ENCODE measurements at regions not wholly inside any gene's neighbourhood (a gene's known extent, or its start where the extent isn't known, plus 50 kb on each side); places are given as distances from the start of the nearest gene placed in this dataset.

DNA sequence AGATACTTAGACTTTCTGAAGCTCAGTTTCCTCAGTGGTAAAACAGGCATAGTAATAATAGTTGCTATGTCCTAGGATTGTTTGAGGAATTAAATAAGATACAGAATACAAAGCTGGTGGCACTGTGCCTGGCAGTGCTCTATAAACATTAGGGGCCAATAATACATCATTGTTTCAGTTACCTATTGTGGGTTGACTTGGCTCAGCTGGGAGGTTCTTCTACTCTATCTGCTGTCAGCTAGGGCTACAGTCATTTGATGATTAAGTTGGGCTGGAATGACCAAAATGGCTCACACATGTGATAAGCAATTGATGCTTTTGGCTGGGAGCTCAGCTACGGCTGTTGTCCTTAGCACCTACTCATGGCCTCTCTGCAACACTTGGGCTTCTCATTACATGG, 121.2 kb upstream of the USP9X start:
- no peak for DNase-seq
- H3K4me3 ChIP-seq, result no peak overlapping the region
- no peaks in the 10 kb centered on the region for H3K9me3 ChIP-seq
- TF ChIP-seq, protein P1, sequence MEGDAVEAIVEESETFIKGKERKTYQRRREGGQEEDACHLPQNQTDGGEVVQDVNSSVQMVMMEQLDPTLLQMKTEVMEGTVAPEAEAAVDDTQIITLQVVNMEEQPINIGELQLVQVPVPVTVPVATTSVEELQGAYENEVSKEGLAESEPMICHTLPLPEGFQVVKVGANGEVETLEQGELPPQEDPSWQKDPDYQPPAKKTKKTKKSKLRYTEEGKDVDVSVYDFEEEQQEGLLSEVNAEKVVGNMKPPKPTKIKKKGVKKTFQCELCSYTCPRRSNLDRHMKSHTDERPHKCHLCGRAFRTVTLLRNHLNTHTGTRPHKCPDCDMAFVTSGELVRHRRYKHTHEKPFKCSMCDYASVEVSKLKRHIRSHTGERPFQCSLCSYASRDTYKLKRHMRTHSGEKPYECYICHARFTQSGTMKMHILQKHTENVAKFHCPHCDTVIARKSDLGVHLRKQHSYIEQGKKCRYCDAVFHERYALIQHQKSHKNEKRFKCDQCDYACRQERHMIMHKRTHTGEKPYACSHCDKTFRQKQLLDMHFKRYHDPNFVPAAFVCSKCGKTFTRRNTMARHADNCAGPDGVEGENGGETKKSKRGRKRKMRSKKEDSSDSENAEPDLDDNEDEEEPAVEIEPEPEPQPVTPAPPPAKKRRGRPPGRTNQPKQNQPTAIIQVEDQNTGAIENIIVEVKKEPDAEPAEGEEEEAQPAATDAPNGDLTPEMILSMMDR (IDR thresholded peaks at IDR 0.05 in 4 of 5, conservative IDR thresholded peaks at IDR 0.05 in 1 of 5), result no peak
- no peak for TF ChIP-seq POLR2A (IDR thresholded peaks at IDR 0.05)
- no peaks in the 10 kb centered on the region for H3K36me3 ChIP-seq
- peak overlapping the region in 1 of 4 donors; percentile 55 for H3K27ac ChIP-seq
- in situ Hi-C loops (cut with MboI; ENCODE audit: low sequenced_read_pairs in 4 of 4) (no loop called here), intact Hi-C loops (cut with DNase I; ENCODE audit: low total_unique reads) (no loop called here)
- no peak for ATAC-seq
- no peaks in the 10 kb centered on the region for H3K27me3 ChIP-seq
- H3K4me1 ChIP-seq, result peaks cover 0 to 7% of the 10 kb centered on the region in 2 donors

DNA sequence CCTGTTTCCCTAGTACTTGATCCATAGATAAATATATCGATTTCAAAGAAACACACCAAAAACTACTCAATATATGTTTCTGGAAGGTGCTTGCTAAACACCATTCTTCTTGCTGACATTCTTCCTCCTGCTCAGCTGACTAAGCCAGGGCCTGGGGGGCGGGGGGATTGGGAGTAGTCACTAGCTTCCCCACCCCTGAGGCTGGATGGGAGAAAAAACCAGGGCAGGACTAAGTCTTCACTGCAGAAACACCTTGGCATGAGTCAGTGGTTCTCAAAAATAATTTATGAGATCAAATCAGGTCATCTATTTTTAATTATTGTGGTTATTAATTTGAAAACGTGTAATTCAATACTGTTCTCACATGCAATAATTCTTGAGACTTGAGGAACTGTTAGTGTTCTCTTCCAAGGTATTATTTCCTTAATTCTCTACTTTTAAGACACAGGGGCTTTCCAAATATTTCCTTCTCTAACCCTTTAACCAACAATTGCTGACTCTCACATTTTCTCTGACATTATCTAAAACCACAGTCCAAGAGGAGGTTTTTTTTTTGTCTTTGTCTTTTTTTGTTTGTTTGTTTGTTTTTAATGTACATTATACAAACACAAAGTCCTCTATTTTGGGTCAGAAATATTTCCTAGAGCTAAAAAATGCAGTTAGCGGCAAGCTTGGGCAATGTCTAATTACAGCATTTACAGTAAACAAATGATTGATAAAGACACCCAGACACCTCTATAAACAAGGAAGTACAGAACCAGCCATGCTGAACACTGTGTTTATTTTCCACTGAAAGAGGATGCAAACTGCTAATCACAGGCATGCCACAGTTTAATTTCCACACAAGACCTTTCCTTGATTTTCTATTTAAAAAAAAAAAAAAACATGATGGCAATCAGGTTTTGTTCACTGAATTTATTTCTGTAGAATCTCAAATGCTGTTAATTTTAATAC, 120.3 kb upstream of the USP9X start:
- Histone ChIP-seq H3K36me3 (no peaks in the 10 kb centered on the region), H3K4me3 (no peak overlapping the region), H3K27me3 (no peaks in the 10 kb centered on the region), H3K27ac (peak overlapping the region; percentile 12 to 55 (median 36)), H3K9me3 (no peaks in the 10 kb centered on the region), H3K4me1 (peaks cover 0 to 7% of the 10 kb centered on the region in 2 donors)
- no peak for ATAC-seq
- no peak for TF ChIP-seq POLR2A (IDR thresholded peaks at IDR 0.05)
- TF ChIP-seq, protein P1 (IDR thresholded peaks at IDR 0.05 in 4 of 5, conservative IDR thresholded peaks at IDR 0.05 in 1 of 5), result no peak
- no peak for DNase-seq
- intact Hi-C loops (cut with DNase I; ENCODE audit: low total_unique reads), result no loop called here
- in situ Hi-C loops (cut with MboI; ENCODE audit: low sequenced_read_pairs in 4 of 4), result no loop called here

DNA sequence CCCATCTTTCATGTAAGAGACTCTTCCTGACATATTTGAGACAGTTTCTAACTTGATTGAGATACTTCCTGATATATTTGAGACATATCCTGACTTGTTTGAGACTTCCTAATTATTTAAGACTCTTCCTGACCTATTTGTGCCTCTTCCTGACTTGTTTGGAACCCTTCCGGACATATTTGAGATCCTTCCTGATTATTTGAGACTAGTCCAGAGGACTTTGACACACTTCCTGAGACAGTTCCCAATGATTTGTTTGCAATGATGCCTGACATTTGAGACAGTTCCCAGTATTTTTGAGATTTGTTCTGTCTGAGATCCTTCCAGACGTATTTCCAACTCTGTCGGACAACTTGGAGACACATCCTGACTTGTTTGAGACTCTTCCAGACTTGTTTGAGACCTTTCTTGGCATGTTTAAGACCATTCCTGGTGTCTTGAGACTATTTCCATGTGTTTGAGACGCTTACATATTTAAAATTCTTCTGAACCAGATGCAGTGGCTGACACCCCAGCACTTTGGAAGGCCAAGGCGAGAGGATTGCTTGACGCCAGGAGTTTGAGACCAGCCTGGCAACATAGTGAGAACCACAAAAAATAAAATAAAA, 118.9 kb upstream of the USP9X start:
- no peak for ATAC-seq
- in situ Hi-C loops (cut with MboI; ENCODE audit: low sequenced_read_pairs in 4 of 4), result no loop called here

DNA sequence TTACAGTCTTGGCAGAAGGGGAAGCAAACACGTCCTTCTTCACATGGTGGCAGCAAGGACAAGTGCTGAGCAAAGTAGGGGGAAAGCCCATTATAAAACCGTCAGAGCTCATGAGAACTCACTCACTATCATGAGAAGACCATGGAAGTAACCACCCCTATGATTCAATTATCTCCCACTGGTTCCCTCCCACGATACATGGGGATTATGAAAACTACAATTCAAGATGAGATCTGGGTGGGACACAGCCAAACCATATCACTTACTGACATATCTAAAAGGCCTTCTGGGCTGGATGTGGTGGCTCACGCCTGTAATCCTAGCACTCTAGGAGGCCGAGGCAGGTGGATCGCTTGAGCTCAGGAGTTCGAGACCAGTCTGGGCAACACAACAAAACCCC, 117.1 kb upstream of the USP9X start:
- Histone ChIP-seq H3K4me1 (peaks cover 0 to 7% of the 10 kb centered on the region in 2 donors), H3K9me3 (peaks cover 0 to 5% (median 0%) of the 10 kb centered on the region in 3 donors), H3K4me3 (no peak overlapping the region), H3K27ac (no peak overlapping the region), H3K36me3 (no peaks in the 10 kb centered on the region), H3K27me3 (peaks cover 0 to 3% (median 0%) of the 10 kb centered on the region in 3 donors)
- DNase-seq (no peak), ATAC-seq (no peak)
- in situ Hi-C loops (cut with MboI; ENCODE audit: low sequenced_read_pairs in 4 of 4), result no loop called here
- TF ChIP-seq, protein P1 (IDR thresholded peaks at IDR 0.05 in 4 of 5, conservative IDR thresholded peaks at IDR 0.05 in 1 of 5), result no peak
- no peak for TF ChIP-seq POLR2A (IDR thresholded peaks at IDR 0.05)
- intact Hi-C loops (cut with DNase I; ENCODE audit: low total_unique reads), result no loop called here

More for the DNA sequence above, 118.9 kb upstream of the USP9X start:
- intact Hi-C loops (cut with DNase I; ENCODE audit: low total_unique reads), result no loop called here
- Histone ChIP-seq H3K4me1 (peaks cover 0 to 7% of the 10 kb centered on the region in 2 donors), H3K36me3 (no peaks in the 10 kb centered on the region), H3K4me3 (no peak overlapping the region), H3K27me3 (no peaks in the 10 kb centered on the region), H3K9me3 (no peaks in the 10 kb centered on the region), H3K27ac (peak overlapping the region; percentile 12 to 59 (median 50))
- no peak for DNase-seq
- no peak for TF ChIP-seq POLR2A (IDR thresholded peaks at IDR 0.05)
- TF ChIP-seq, protein P1 (IDR thresholded peaks at IDR 0.05 in 4 of 5, conservative IDR thresholded peaks at IDR 0.05 in 1 of 5), result no peak

All from gastrocnemius medialis (tissue), 4 donors.